ENCODE measurements at regions not wholly inside any gene's neighbourhood (a gene's known extent, or its start where the extent isn't known, plus 50 kb on each side); places are given as distances from the start of the nearest gene placed in this dataset.

DNA sequence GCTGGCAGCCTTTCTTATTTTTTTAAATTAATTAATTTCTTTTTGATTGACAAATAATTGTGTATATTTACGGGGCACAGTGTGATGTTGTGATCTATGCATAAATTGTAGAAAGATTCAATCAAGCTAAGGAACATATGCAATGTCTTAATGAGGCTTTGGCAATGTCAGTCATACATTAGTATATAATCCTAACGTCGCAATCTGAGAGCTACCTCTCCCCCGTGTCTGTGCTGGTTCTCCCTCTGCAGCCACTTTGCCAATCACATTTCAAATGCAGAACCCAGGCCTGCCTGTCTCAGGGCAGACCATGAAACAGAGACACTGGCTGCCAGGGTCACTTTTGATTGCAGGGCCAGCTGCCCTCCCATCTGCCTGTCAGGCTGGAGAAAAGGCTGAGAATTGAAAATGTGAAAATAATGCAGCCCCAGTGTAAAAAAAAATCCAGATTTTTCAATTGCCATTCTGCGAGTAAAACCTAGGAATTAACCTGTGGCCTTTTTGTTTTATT lies 56.3 kb downstream of the SLC24A2 start:
- DNase-seq (no peak), ATAC-seq (no peak)
- H3K27ac ChIP-seq = no peak overlapping the region
- WGBS, 3 donors = 54 to 64% (median 56%) methylated on average over 5 of the region's 5 CpGs
- TF ChIP-seq, protein P1, sequence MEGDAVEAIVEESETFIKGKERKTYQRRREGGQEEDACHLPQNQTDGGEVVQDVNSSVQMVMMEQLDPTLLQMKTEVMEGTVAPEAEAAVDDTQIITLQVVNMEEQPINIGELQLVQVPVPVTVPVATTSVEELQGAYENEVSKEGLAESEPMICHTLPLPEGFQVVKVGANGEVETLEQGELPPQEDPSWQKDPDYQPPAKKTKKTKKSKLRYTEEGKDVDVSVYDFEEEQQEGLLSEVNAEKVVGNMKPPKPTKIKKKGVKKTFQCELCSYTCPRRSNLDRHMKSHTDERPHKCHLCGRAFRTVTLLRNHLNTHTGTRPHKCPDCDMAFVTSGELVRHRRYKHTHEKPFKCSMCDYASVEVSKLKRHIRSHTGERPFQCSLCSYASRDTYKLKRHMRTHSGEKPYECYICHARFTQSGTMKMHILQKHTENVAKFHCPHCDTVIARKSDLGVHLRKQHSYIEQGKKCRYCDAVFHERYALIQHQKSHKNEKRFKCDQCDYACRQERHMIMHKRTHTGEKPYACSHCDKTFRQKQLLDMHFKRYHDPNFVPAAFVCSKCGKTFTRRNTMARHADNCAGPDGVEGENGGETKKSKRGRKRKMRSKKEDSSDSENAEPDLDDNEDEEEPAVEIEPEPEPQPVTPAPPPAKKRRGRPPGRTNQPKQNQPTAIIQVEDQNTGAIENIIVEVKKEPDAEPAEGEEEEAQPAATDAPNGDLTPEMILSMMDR (IDR thresholded peaks at IDR 0.05) = no peak
- intact Hi-C loops (cut with DNase I) = no loop called here
- H3K4me1 ChIP-seq = no peaks in the 10 kb centered on the region
- H3K27me3 ChIP-seq (ENCODE audit: insufficient read depth in 3 of 3, low read length in 2 of 3) = no peaks in the 10 kb centered on the region
- no peak overlapping the region for H3K4me3 ChIP-seq
- no peaks in the 10 kb centered on the region for H3K9me3 ChIP-seq
- no peaks in the 10 kb centered on the region for H3K36me3 ChIP-seq (ENCODE audit: insufficient read depth in 1 of 2, low read depth in 1 of 2)

DNA sequence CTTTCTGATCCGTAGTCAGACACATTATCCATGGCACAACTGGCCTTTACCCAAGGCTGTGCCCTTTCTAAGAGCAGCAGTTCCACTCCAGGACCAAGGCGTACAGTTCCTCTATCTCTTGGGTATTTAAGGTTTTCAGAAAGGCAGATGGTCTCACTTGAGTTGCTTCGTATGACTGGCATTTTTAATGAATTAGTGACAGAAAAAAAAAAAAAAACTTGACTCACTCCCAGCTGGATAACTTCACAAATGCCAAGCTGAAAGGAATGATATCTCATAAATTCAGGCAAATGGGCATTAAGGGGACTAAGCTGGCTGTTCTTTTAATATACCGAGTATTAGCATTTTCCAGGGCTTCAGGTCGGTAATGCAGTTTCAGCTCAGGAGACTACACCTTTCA lies 60.7 kb downstream of the SLC24A2 start:
- no peaks in the 10 kb centered on the region for H3K27me3 ChIP-seq (ENCODE audit: insufficient read depth in 3 of 3, low read length in 2 of 3)
- no peaks in the 10 kb centered on the region for H3K36me3 ChIP-seq (ENCODE audit: insufficient read depth in 1 of 2, low read depth in 1 of 2)
- TF ChIP-seq, protein P1 (IDR thresholded peaks at IDR 0.05) = no peak
- H3K4me3 ChIP-seq = no peak overlapping the region
- no peaks in the 10 kb centered on the region for H3K9me3 ChIP-seq
- 37 to 62% (median 40%) methylated on average over 5 of the region's 5 CpGs for WGBS, 3 donors
- no peak for DNase-seq
- H3K4me1 ChIP-seq = no peaks in the 10 kb centered on the region
- H3K27ac ChIP-seq = no peak overlapping the region
- ATAC-seq = no peak
- intact Hi-C loops (cut with DNase I) = no loop called here

DNA sequence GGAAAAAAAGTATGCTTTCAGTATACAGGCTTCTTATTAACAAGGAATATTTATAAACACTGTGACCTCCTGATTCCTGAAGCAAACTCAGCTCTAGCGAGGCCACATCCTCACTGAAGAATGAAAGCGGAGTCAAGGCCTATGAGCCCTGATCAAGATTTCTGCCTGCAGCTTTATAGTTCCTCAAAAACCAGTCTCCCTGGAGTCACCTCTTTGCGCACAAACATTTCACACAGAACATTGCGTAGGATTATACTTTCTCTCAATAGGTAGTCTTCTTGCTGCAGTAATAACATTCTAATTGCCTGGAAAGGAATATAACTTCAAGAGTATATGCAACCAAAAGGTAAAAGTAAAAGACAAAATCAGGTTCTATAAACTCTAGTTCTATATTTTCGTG lies 62.9 kb downstream of the SLC24A2 start:
- DNase-seq (no peak), ATAC-seq (no peak)
- Histone ChIP-seq H3K9me3 (no peaks in the 10 kb centered on the region), H3K36me3 (ENCODE audit: insufficient read depth in 1 of 2, low read depth in 1 of 2) (no peaks in the 10 kb centered on the region), H3K27me3 (ENCODE audit: insufficient read depth in 3 of 3, low read length in 2 of 3) (no peaks in the 10 kb centered on the region), H3K27ac (no peak overlapping the region), H3K4me1 (no peaks in the 10 kb centered on the region), H3K4me3 (no peak overlapping the region)
- intact Hi-C loops (cut with DNase I) = no loop called here
- TF ChIP-seq, protein P1 (IDR thresholded peaks at IDR 0.05) = no peak
- 87 to 90% (median 88%) methylated on average over 5 of the region's 5 CpGs for WGBS, 3 donors

DNA sequence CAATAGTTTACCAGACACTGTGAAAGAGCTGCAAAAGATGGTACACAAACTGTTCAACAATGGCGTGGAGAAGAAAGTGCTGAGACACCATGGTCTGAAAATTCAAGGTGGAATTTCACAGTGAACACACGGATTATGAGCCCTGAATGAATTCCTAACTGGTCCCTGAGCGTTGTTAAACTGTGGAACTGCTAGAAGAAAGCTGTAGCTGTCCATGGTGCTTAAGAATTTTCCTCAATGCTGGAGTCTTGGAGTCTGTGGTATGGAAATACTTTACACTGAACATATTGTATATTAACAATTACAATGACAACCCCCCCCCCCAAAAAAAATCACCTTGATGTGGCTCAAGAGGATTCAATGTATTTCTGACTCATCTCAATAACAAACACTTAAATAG lies 68.5 kb downstream of the SLC24A2 start:
- Histone ChIP-seq H3K9me3 (no peaks in the 10 kb centered on the region), H3K36me3 (ENCODE audit: insufficient read depth in 1 of 2, low read depth in 1 of 2) (no peaks in the 10 kb centered on the region), H3K4me3 (no peak overlapping the region), H3K4me1 (no peaks in the 10 kb centered on the region), H3K27ac (no peak overlapping the region), H3K27me3 (ENCODE audit: insufficient read depth in 3 of 3, low read length in 2 of 3) (no peaks in the 10 kb centered on the region)
- ATAC-seq = no peak
- intact Hi-C loops (cut with DNase I) = loop anchor here in 1 of 2 donors (5.0 kb wide), 1 partner anchor 927 kb away; no protein-coding TSS in a partner anchor
- TF ChIP-seq, protein P1 (IDR thresholded peaks at IDR 0.05) = no peak
- WGBS, 3 donors = 13 to 14% (median 13%) methylated on average over 3 of the region's 3 CpGs
- DNase-seq = no peak

DNA sequence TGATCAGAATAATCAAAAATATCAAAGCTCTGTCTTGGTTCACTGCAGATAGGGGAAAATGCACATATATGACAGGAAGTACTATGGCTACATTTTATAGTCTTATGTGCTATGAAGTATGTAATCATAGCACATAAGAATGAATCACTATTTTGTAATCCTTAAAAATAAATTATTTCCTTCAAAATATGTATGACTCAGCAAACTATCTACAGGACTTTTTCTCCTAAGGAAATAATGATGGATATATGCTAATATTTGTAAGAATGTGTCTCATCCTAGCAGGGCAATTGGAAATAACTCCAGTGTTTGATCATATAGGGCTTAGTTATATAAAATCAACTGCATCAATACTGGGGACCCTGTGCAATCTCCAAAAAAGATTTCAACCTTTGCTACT lies 85.1 kb downstream of the SLC24A2 start:
- TF ChIP-seq, protein P1 (IDR thresholded peaks at IDR 0.05) = no peak
- Histone ChIP-seq H3K27ac (no peak overlapping the region), H3K4me1 (no peaks in the 10 kb centered on the region), H3K9me3 (no peaks in the 10 kb centered on the region), H3K27me3 (ENCODE audit: insufficient read depth in 3 of 3, low read length in 2 of 3) (no peaks in the 10 kb centered on the region), H3K36me3 (ENCODE audit: insufficient read depth in 1 of 2, low read depth in 1 of 2) (no peaks in the 10 kb centered on the region), H3K4me3 (no peak overlapping the region)
- intact Hi-C loops (cut with DNase I) = no loop called here
- no peak for DNase-seq
- no peak for ATAC-seq
